Peyer's patch (tissue), 4 donors: ENCODE measurements at regions not wholly inside any gene's neighbourhood (a gene's known extent, or its start where the extent isn't known, plus 50 kb on each side); places are given as distances from the start of the nearest gene placed in this dataset.
A peak's percentile ranks its signal among the peaks of the same experiment; 100 is the strongest.

ENCODE experiments used
- DNase-seq, 3 donors: peaks; one replicate each; pipeline ENCODE4 v3.0.0-alpha.2; 2017 to 2019
- H3K27ac ChIP-seq, 4 donors: fragments of 200-600 bp; sonication (generic); one replicate each; pipeline ENCODE4 v1.5.1; 2016 to 2019
- H3K27me3 ChIP-seq, 2 donors: fragments of 200-600 bp; sonication (generic); one replicate each; pipeline ENCODE4 v1.5.1; 2019
- H3K36me3 ChIP-seq, 3 donors: fragments of 200-600 bp; sonication (generic); one replicate each; pipeline ENCODE4 v1.5.1; 2016 to 2019
- H3K4me1 ChIP-seq, 4 donors: fragments of 200-600 bp; sonication (generic); one replicate each; pipeline ENCODE4 v1.5.1; 2016 to 2019
- H3K4me3 ChIP-seq, 4 donors: fragments of 200-600 bp; sonication (generic); 1 replicate in 3 of 4; 2 replicates in 1 of 4; pipeline ENCODE4 v1.5.1; 2016 to 2019; ENCODE audit warnings: mild to moderate bottlenecking in 1 of 4
- H3K9me3 ChIP-seq, 4 donors: fragments of 200-600 bp; sonication (generic); one replicate each; pipeline ENCODE4 v1.5.1; 2016 to 2019; ENCODE audit warnings: mild to moderate bottlenecking in 1 of 4
- POLR2A ChIP-seq, 2 donors: fragments of 450-650 bp; IDR thresholded peaks; one replicate each; pipeline ENCODE4 v1.5.1; 2017; ENCODE audit warnings: antibody characterized with exemption in 2 of 2, mild to moderate bottlenecking in 2 of 2, moderate library complexity in 2 of 2
- TF ChIP-seq, protein P1 (sequence below), 6 experiments: fragments of 450-650 bp in 4 of 6; fragments of 200-600 bp in 2 of 6; sonication (generic) in 1 of 6; IDR thresholded peaks; one replicate each; pipeline ENCODE4 v1.5.1; 2017 to 2019; ENCODE audit warnings: antibody characterized with exemption in 6 of 6, mild to moderate bottlenecking in 3 of 6, moderate library complexity in 1 of 6

DNA sequence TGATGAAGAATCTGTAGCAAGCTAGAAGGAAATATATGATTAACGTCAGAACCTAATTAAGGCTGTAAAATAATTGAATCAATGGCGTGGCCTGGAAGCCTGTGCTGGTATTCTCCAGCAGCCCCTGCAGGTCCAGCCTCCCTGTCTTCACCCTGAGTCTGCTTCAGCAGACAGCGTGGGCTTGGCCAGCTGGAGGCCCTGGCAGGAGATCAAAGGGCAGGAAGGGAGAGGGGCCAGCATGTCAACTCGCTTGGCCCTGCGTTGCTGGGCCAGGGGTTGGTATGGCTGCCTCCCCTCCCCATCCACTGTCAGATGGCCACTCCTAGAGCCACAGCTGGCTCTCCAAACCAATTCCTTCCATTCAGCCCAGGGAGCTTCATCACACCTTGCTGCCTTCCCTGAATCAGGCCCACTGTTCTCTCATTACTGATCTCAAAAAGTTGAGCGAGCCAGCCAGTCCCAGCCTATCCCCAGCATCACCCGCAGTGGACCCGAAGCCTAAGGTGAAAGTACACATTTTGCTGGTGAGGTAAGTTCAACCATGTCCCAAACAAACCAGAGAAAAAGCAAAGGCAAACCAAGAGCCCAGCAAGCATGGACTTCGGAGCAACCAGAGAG is 228.4 kb upstream of the AGAP1 start:
- H3K27me3 ChIP-seq, result no peaks in the 10 kb centered on the region
- no peaks in the 10 kb centered on the region for H3K9me3 ChIP-seq
- no peak for DNase-seq
- no peaks in the 10 kb centered on the region for H3K36me3 ChIP-seq
- TF ChIP-seq POLR2A (IDR thresholded peaks at IDR 0.05), result no peak
- TF ChIP-seq, protein P1, sequence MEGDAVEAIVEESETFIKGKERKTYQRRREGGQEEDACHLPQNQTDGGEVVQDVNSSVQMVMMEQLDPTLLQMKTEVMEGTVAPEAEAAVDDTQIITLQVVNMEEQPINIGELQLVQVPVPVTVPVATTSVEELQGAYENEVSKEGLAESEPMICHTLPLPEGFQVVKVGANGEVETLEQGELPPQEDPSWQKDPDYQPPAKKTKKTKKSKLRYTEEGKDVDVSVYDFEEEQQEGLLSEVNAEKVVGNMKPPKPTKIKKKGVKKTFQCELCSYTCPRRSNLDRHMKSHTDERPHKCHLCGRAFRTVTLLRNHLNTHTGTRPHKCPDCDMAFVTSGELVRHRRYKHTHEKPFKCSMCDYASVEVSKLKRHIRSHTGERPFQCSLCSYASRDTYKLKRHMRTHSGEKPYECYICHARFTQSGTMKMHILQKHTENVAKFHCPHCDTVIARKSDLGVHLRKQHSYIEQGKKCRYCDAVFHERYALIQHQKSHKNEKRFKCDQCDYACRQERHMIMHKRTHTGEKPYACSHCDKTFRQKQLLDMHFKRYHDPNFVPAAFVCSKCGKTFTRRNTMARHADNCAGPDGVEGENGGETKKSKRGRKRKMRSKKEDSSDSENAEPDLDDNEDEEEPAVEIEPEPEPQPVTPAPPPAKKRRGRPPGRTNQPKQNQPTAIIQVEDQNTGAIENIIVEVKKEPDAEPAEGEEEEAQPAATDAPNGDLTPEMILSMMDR (IDR thresholded peaks at IDR 0.05), result no peak
- H3K4me3 ChIP-seq, result no peak overlapping the region
- peaks cover 0 to 6% (median 0%) of the 10 kb centered on the region in 4 donors for H3K4me1 ChIP-seq
- H3K27ac ChIP-seq, result no peak overlapping the region

DNA sequence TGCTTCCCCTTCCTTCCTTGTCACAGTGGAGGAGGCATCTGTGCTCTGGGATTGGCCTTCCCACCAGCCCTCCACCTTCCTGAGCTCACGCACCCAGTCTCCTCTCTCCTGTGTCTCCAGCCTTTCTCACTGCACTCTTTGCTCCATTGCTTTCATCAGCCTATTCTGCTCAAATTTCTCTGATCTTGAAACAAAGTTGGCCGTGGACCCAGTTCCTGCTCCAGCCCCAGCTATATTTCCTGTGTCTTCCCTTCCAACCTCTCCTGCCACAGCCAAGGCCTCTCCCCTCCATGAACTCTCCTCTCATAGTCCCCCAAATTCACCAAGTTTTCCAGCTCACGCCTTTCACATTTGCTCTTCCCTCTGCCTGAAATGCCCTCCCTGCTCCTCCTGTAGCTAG is 226.6 kb upstream of the AGAP1 start:
- no peaks in the 10 kb centered on the region for H3K36me3 ChIP-seq
- H3K27ac ChIP-seq, result no peak overlapping the region
- TF ChIP-seq, protein P1 (IDR thresholded peaks at IDR 0.05), result no peak
- no peak for DNase-seq
- H3K9me3 ChIP-seq, result no peaks in the 10 kb centered on the region
- no peaks in the 10 kb centered on the region for H3K27me3 ChIP-seq
- no peak overlapping the region for H3K4me3 ChIP-seq
- H3K4me1 ChIP-seq, result peaks cover 0 to 6% (median 0%) of the 10 kb centered on the region in 4 donors

DNA sequence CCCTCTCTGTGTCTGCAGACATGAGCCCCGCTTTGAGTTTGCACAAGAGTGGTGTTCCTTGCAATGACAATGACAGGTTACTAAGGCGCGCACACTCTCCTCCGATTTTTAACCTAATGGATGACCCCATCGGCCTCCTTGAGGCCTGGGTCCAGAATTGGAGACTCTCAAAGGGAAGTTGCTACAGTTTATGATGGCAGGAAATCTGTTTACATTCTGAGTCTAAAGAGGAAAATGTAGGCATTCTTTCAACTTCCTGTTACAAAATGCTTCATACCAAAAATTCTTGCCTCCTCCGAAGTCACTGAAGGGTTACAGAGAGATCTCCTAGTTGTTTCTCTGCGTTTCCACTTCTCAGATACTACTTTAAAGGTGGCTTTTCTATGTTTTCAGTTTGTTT is 225.3 kb upstream of the AGAP1 start:
- H3K36me3 ChIP-seq, result no peaks in the 10 kb centered on the region
- DNase-seq, result no peak
- TF ChIP-seq, protein P1 (IDR thresholded peaks at IDR 0.05), result no peak
- TF ChIP-seq POLR2A (IDR thresholded peaks at IDR 0.05), result no peak
- peak overlapping the region in 1 of 4 donors; percentile 10 for H3K27ac ChIP-seq
- H3K4me1 ChIP-seq, result no peaks in the 10 kb centered on the region
- H3K27me3 ChIP-seq, result no peaks in the 10 kb centered on the region
- H3K9me3 ChIP-seq, result no peaks in the 10 kb centered on the region
- H3K4me3 ChIP-seq, result no peak overlapping the region

DNA sequence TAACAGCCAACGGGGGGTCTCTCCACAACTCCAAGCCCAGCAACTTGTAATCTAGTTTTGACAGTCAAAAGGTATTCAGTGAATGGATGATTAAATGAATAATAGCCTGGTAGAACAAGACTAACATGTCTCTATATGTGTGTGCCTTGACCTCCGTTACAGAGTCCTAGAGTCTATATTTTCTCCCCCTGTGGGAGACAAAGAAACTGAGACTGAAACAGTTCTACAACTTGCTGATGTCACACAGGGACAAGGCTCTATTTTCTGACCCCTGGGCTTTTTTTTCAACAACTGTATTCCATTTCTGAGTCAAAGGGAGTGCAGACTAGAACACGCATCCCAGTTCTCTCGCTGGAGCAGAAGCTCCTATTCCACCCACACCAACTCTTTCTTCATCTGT is 223.6 kb upstream of the AGAP1 start:
- no peaks in the 10 kb centered on the region for H3K36me3 ChIP-seq
- TF ChIP-seq, protein P1 (IDR thresholded peaks at IDR 0.05), result no peak
- TF ChIP-seq POLR2A (IDR thresholded peaks at IDR 0.05), result no peak

DNA sequence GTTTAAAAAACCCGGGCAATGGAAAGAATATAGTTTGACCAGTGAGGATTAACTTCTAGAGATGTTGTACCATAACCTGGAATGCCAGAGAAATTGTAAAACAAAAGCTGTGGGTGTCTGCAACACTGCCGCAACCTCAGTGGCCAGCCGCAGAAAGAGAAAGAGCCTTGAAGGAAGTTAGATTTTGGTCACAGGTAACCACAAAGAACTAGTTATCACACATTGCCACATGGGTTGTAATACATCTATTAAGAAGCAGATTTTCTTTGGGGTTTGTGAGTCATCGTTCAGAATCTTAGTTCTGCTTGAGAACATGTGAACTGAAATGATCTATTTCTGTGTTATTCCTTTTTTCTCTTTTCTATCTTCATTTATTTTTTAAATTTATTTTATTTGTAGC is 222.9 kb upstream of the AGAP1 start:
- Histone ChIP-seq H3K27me3 (no peaks in the 10 kb centered on the region), H3K27ac (no peak overlapping the region), H3K36me3 (no peaks in the 10 kb centered on the region), H3K4me3 (no peak overlapping the region), H3K4me1 (no peaks in the 10 kb centered on the region), H3K9me3 (no peaks in the 10 kb centered on the region)
- DNase-seq, result no peak
- no peak for TF ChIP-seq POLR2A (IDR thresholded peaks at IDR 0.05)
- TF ChIP-seq, protein P1 (IDR thresholded peaks at IDR 0.05), result no peak

More for the DNA sequence above, 223.6 kb upstream of the AGAP1 start:
- no peaks in the 10 kb centered on the region for H3K9me3 ChIP-seq
- H3K4me1 ChIP-seq, result no peaks in the 10 kb centered on the region
- H3K27ac ChIP-seq, result no peak overlapping the region
- H3K4me3 ChIP-seq, result no peak overlapping the region
- DNase-seq, result no peak
- no peaks in the 10 kb centered on the region for H3K27me3 ChIP-seq

DNA sequence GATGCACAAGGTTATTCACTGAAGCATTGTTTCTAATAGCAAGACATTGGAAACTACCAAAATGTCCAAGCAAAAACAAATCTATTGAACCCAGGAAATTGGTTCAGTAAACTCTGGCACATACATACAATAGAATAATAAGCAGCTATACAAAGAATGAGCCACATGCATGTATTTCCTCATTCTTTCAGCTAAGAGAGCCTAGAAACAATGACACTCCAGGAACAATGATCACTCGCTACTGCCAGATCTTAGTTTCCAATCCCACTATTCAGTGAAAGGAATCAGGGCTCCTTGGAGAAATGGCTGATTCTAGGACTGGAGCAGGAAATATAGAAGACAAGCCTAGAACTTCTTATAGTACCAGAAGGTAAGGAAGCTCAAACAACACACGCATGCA is 221.9 kb upstream of the AGAP1 start:
- Histone ChIP-seq H3K27ac (no peak overlapping the region), H3K9me3 (no peaks in the 10 kb centered on the region), H3K36me3 (no peaks in the 10 kb centered on the region), H3K4me3 (no peak overlapping the region), H3K4me1 (no peaks in the 10 kb centered on the region), H3K27me3 (no peaks in the 10 kb centered on the region)
- DNase-seq, result no peak
- TF ChIP-seq, protein P1 (IDR thresholded peaks at IDR 0.05), result no peak
- no peak for TF ChIP-seq POLR2A (IDR thresholded peaks at IDR 0.05)
